Tibial artery (tissue), 4 donors: ENCODE measurements at regions not wholly inside any gene's neighbourhood (a gene's known extent, or its start where the extent isn't known, plus 50 kb on each side); places are given as distances from the start of the nearest gene placed in this dataset.
A peak's percentile ranks its signal among the peaks of the same experiment; 100 is the strongest.

Source experiments
- DNase-seq, 2 donors: peaks; one replicate each; pipeline ENCODE4 v3.0.0-alpha.2; 2019
- H3K27ac ChIP-seq, 2 donors: fragments of 200-600 bp; sonication (generic) in 1 of 2; 1 replicate in 1 of 2; 2 replicates in 1 of 2; pipeline ENCODE4 v1.5.1; 2018 to 2019; ENCODE audit warnings: mild to moderate bottlenecking in 1 of 2
- H3K27me3 ChIP-seq, 2 donors: fragments of 200-600 bp; sonication (generic) in 1 of 2; one replicate each; pipeline versions ENCODE4 v1.5.1 to v1.6.0; 2016 to 2019
- H3K36me3 ChIP-seq, 3 donors: fragments of 200-600 bp; sonication (generic) in 2 of 3; one replicate each; pipeline ENCODE4 v1.5.1; 2016 to 2019; ENCODE audit warnings: mild to moderate bottlenecking in 2 of 3
- H3K4me1 ChIP-seq, 4 donors: fragments of 200-600 bp; sonication (generic) in 2 of 4; 1 replicate in 3 of 4; 2 replicates in 1 of 4; pipeline ENCODE4 v1.5.1; 2016 to 2019
- H3K4me3 ChIP-seq, 2 donors: fragments of 200-600 bp; sonication (generic) in 1 of 2; 1 replicate in 1 of 2; 2 replicates in 1 of 2; pipeline ENCODE4 v1.5.1; 2018 to 2019; ENCODE audit warnings: mild to moderate bottlenecking in 2 of 2
- H3K9me3 ChIP-seq, 3 donors: fragments of 200-600 bp; sonication (generic) in 1 of 3; one replicate each; pipeline ENCODE4 v1.5.1; 2016 to 2019
- intact Hi-C: fragments of 100-400 bp; cut with DNase I; formaldehyde crosslinking; loops from one replicate; pipeline ENCODE4 v1.15.0; 2023; ENCODE audit warnings: low total_unique reads
- TF ChIP-seq, protein P1 (sequence below), 2 experiments: fragments of 200-600 bp in 1 of 2; fragments of 450-650 bp in 1 of 2; IDR thresholded peaks; one replicate each; pipeline ENCODE4 v1.5.1; 2017 to 2019; ENCODE audit warnings: antibody characterized with exemption in 2 of 2, mild to moderate bottlenecking in 1 of 2, moderate library complexity in 1 of 2

DNA sequence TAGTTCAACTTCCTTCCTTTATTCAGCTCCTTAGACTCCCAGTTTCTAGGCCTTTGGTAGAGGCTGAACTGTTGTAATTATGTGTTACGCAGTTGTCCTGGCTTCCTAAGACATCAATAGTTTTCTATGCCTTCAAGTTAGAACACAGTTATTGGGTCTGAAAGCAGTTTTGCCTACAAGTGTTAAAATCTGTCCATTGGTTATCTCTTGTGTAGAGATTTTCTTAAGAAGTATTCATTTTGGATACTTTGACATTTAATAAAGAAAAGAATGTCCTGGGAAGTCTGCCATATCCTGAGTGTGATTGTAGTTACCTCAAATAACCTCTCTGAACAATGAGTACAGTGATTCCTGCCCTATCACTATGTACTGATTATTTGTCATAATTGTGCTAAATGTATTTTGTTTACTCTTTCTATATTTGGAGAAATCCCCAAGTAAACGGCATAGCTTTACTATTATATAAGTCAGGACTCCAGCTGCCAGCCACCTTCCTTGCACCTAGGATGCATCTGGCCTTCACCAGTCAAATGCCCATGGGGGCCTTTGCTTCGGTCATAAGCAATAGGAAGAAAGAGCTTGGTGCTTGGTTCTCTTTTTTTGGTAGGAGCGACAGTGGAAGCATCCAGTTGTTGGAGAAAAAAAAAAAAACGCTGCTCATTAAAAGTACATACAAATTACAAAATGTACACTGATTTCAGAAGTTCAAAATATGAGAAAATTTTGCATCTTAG lies 449.5 kb upstream of the PKDCC start:
- no peaks in the 10 kb centered on the region for H3K36me3 ChIP-seq
- DNase-seq = no peak
- no peaks in the 10 kb centered on the region for H3K27me3 ChIP-seq
- H3K27ac ChIP-seq = peak overlapping the region; percentile 31 to 57
- H3K4me3 ChIP-seq = no peak overlapping the region
- TF ChIP-seq, protein P1, sequence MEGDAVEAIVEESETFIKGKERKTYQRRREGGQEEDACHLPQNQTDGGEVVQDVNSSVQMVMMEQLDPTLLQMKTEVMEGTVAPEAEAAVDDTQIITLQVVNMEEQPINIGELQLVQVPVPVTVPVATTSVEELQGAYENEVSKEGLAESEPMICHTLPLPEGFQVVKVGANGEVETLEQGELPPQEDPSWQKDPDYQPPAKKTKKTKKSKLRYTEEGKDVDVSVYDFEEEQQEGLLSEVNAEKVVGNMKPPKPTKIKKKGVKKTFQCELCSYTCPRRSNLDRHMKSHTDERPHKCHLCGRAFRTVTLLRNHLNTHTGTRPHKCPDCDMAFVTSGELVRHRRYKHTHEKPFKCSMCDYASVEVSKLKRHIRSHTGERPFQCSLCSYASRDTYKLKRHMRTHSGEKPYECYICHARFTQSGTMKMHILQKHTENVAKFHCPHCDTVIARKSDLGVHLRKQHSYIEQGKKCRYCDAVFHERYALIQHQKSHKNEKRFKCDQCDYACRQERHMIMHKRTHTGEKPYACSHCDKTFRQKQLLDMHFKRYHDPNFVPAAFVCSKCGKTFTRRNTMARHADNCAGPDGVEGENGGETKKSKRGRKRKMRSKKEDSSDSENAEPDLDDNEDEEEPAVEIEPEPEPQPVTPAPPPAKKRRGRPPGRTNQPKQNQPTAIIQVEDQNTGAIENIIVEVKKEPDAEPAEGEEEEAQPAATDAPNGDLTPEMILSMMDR (IDR thresholded peaks at IDR 0.05) = no peak
- no peaks in the 10 kb centered on the region for H3K9me3 ChIP-seq
- intact Hi-C loops = no loop called here
- H3K4me1 ChIP-seq = peaks cover 0 to 40% (median 12%) of the 10 kb centered on the region in 4 donors

DNA sequence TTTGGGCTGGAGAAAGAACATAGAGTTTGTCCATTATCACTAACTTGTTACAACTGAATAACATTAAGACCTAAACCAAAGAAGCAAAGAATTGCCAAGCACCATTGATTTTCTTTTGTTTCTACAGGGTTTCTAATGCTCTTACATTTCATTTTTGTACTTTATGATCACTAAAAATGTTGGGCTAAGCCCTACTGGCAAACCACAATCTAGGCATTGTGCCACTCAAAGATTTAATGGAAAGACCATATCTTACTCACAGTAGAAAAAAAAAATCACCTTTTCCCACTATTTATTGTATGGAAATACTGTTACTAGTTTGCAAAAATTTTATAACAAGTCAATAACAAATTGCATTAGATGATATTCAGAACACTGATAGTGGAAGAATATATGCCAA lies 447.4 kb upstream of the PKDCC start:
- intact Hi-C loops = no loop called here
- no peak overlapping the region for H3K27ac ChIP-seq
- TF ChIP-seq, protein P1 (IDR thresholded peaks at IDR 0.05) = no peak
- peaks cover 0 to 44% (median 12%) of the 10 kb centered on the region in 4 donors for H3K4me1 ChIP-seq
- H3K27me3 ChIP-seq = no peaks in the 10 kb centered on the region
- H3K4me3 ChIP-seq = no peak overlapping the region
- DNase-seq = no peak
- no peaks in the 10 kb centered on the region for H3K9me3 ChIP-seq
- H3K36me3 ChIP-seq = no peaks in the 10 kb centered on the region

DNA sequence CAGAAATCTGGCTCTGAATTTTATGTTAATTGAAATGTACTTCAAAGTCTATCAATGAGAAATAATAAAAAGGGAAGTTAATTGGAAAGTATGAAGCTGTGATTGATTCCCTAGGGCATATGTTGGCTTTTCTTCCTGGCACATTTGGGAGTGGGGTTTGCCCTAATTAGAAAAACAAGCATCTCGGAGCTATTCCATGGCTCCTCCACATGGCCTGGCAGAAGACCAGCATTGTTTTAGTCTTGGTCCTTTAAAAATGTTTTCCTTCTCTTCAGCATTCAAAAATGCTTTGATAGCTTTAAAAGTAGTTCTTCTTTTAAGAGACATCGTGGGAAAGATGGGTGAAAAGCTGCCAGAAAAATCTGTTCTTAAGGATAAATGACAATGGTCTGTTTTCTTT lies 445.5 kb upstream of the PKDCC start:
- TF ChIP-seq, protein P1 (IDR thresholded peaks at IDR 0.05) = no peak
- no peak overlapping the region for H3K4me3 ChIP-seq
- DNase-seq = no peak
- no peak overlapping the region for H3K27ac ChIP-seq
- H3K27me3 ChIP-seq = no peaks in the 10 kb centered on the region
- intact Hi-C loops = no loop called here
- no peaks in the 10 kb centered on the region for H3K36me3 ChIP-seq
- peaks cover 0 to 47% (median 10%) of the 10 kb centered on the region in 4 donors for H3K4me1 ChIP-seq
- no peaks in the 10 kb centered on the region for H3K9me3 ChIP-seq

DNA sequence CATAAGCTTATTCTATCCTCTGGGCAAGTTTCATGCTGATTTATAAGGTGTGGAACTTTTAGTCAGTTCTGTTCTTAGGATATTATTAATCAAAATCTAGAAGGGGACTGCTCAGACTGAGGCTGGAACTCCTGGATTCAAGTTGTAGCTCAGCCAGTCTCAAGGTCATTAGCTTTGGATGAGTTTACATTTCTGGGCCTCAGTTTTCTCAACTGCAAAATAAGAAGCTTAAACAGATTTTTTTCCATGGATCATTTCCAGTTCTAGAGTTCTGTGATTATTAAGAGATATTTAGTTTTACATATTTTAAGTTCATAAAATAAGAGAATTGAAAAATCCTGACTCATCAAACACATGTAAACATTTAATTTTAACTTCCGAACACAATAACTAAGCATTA lies 442.5 kb upstream of the PKDCC start:
- no peaks in the 10 kb centered on the region for H3K36me3 ChIP-seq
- DNase-seq = no peak
- peaks cover 0 to 42% (median 6%) of the 10 kb centered on the region in 4 donors for H3K4me1 ChIP-seq
- no peak overlapping the region for H3K4me3 ChIP-seq
- no peaks in the 10 kb centered on the region for H3K9me3 ChIP-seq
- H3K27ac ChIP-seq = peak overlapping the region; percentile 26 to 88
- intact Hi-C loops = no loop called here
- H3K27me3 ChIP-seq = no peaks in the 10 kb centered on the region
- TF ChIP-seq, protein P1 (IDR thresholded peaks at IDR 0.05) = no peak

DNA sequence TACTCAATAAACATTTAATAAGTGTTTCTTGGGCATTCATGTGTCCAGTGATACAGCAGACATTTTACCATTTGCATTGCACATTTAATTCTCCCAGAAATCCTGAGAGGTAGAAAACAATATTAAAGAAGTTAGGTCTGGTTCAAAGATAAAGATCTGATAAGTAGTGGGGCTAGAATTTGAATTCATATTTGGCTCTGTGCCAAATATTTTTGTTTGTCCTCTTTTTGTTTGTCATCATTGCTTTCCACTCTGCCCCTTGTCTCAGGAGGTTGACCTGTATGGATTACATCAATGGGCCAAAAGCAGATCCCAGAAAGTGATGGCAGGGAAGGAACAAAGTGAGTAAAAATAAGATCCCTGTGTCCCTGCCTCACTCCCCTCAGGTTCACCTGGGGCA lies 441.9 kb upstream of the PKDCC start:
- Histone ChIP-seq H3K4me1 (peaks cover 0 to 44% (median 6%) of the 10 kb centered on the region in 4 donors), H3K36me3 (no peaks in the 10 kb centered on the region), H3K9me3 (no peaks in the 10 kb centered on the region), H3K27me3 (no peaks in the 10 kb centered on the region), H3K4me3 (no peak overlapping the region), H3K27ac (peak overlapping the region in 1 of 2 donors; percentile 88)
- TF ChIP-seq, protein P1 (IDR thresholded peaks at IDR 0.05) = no peak
- intact Hi-C loops = no loop called here
- no peak for DNase-seq
